Right lobe of liver (tissue), 6 donors: ENCODE measurements at regions not wholly inside any gene's neighbourhood (a gene's known extent, or its start where the extent isn't known, plus 50 kb on each side); places are given as distances from the start of the nearest gene placed in this dataset.

Experiments
- ATAC-seq, 4 donors: fragments of 200-7000 bp; cut with Tn5 transposase; one replicate each; pipeline ENCODE4 v1.9.1; 2020; ENCODE audit warnings: mild to moderate bottlenecking in 4 of 4, moderate library complexity in 4 of 4
- DNase-seq, 3 donors: peaks; one replicate each; pipeline ENCODE4 v3.0.0-alpha.2; 2020
- H3K27ac ChIP-seq, 3 donors: fragments of 200-600 bp; one replicate each; pipeline ENCODE4 v1.8.0; 2022
- H3K27me3 ChIP-seq, 2 donors: fragments of 200-600 bp; one replicate each; pipeline ENCODE4 v1.8.0; 2022
- H3K36me3 ChIP-seq, 4 donors: fragments of 200-600 bp; sonication (generic) in 1 of 4; one replicate each; pipeline versions ENCODE4 v1.5.1 to v1.8.0; 2017 to 2022; ENCODE audit warnings: control low read depth in 1 of 4
- H3K4me1 ChIP-seq, 4 donors: fragments of 200-600 bp; sonication (generic) in 1 of 4; one replicate each; pipeline versions ENCODE4 v1.5.1 to v1.8.0; 2017 to 2022; ENCODE audit warnings: control low read depth in 1 of 4
- H3K4me3 ChIP-seq, 3 donors: fragments of 200-600 bp; one replicate each; pipeline ENCODE4 v1.8.0; 2022
- H3K9me3 ChIP-seq, 4 donors: fragments of 200-600 bp; sonication (generic) in 1 of 4; one replicate each; pipeline versions ENCODE4 v1.5.1 to v1.8.0; 2017 to 2022; ENCODE audit warnings: control low read depth in 1 of 4
- POLR2A ChIP-seq: fragments of 450-650 bp; IDR thresholded peaks from one replicate; pipeline ENCODE4 v1.6.1; 2017; ENCODE audit warnings: antibody characterized with exemption, mild to moderate bottlenecking
- WGBS: methylation state at CpG from one replicate; pipeline ENCODE4 v1.1.6; 2018; ENCODE audit warnings: low coverage, low lambda C conversion rate; ENCODE audit not compliant: insufficient coverage; ENCODE audit errors: missing lambda C conversion rate; 5-methylcytosine and 5-hydroxymethylcytosine counted together
- intact Hi-C, 2 donors: fragments of 100-400 bp; cut with DNase I; formaldehyde crosslinking; loops; one replicate each; pipeline versions ENCODE4 v1.11.2 to v1.14.1; 2022
- TF ChIP-seq, protein P1 (sequence below), 4 donors: fragments of 200-600 bp in 3 of 4; fragments of 450-650 bp in 1 of 4; IDR thresholded peaks; one replicate each; pipeline versions ENCODE4 v1.5.1 to v1.8.0; 2016 to 2022; ENCODE audit warnings: antibody characterized with exemption in 4 of 4, mild to moderate bottlenecking in 2 of 4
- donor health status: DM: no; HTN: yes; CAD: no.
- donor health status: DM: no; HTN: no; CAD: no.
- donor health status: DM: no; HTN: no; CAD: no.
- donor health status: DM: no; HTN: yes; CAD: no.
- donor health status: DM: no; HTN: yes; CAD: no.

DNA sequence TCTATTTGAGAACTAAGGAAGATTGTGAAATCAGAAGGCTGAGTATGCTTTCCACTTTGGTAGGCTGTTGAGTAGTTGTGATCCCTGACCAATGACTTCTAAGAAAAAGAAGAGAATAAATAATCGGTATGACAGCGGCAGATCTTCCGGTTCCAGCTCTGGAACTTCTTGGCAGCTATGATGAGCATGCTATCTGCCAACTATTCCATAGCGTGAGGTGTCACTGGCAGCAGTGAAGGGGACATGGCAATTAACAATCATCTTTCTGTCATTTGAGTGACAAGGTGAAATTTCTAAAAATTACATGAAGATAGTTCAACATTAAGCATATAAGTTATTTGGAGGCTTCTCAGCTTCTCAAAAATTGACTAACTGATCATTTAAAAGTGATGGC lies 140.1 kb upstream of the NETO1 start:
- H3K4me3 ChIP-seq, result no peak overlapping the region
- DNase-seq, result no peak
- no peaks in the 10 kb centered on the region for H3K36me3 ChIP-seq
- TF ChIP-seq, protein P1, sequence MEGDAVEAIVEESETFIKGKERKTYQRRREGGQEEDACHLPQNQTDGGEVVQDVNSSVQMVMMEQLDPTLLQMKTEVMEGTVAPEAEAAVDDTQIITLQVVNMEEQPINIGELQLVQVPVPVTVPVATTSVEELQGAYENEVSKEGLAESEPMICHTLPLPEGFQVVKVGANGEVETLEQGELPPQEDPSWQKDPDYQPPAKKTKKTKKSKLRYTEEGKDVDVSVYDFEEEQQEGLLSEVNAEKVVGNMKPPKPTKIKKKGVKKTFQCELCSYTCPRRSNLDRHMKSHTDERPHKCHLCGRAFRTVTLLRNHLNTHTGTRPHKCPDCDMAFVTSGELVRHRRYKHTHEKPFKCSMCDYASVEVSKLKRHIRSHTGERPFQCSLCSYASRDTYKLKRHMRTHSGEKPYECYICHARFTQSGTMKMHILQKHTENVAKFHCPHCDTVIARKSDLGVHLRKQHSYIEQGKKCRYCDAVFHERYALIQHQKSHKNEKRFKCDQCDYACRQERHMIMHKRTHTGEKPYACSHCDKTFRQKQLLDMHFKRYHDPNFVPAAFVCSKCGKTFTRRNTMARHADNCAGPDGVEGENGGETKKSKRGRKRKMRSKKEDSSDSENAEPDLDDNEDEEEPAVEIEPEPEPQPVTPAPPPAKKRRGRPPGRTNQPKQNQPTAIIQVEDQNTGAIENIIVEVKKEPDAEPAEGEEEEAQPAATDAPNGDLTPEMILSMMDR (IDR thresholded peaks at IDR 0.05), result no peak
- no peak for TF ChIP-seq POLR2A
- H3K9me3 ChIP-seq, result no peaks in the 10 kb centered on the region
- no peaks in the 10 kb centered on the region for H3K27me3 ChIP-seq
- WGBS, result 67% methylated on average over 3 of the region's 4 CpGs
- intact Hi-C loops, result no loop called here
- no peak for ATAC-seq
- H3K27ac ChIP-seq, result no peak overlapping the region
- H3K4me1 ChIP-seq, result no peaks in the 10 kb centered on the region

DNA sequence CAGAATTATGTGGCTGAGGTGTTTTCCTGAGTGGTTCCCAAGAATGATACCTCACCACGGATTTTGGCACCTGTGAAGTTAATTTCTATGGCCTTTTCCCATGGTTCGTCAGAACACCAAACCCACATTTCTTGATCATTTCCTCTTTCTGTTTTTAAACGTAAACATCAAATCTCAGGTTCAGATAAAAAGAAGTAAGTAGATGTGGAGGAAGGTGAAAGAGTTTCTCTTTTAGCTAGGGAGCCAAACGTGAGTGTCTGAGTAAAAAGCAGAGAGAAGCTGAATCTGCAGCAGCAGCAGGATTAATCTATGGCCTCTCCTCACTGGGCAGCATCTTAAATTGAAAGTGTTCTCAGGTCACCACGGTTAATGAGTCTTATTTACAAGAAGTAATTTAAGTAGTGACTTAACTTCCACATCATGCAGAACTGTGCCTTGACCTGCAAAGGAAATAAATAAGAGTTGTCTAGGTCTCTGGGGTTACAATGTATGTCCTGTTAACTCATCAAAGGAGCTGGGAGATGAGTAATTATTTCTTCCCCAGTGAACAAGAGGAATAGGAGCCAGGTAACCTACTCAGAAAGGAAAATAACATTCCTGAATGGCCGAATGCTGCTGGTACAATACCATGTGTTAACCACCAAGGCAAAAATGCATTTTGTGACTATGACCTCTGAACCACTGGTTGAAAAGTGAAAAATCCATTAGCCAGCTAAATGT lies 139.6 kb upstream of the NETO1 start:
- intact Hi-C loops, result no loop called here
- ATAC-seq, result no peak
- DNase-seq, result no peak
- Histone ChIP-seq H3K36me3 (no peaks in the 10 kb centered on the region), H3K27me3 (no peaks in the 10 kb centered on the region), H3K4me1 (no peaks in the 10 kb centered on the region), H3K9me3 (no peaks in the 10 kb centered on the region), H3K27ac (no peak overlapping the region), H3K4me3 (no peak overlapping the region)
- 29% methylated on average over 6 of the region's 6 CpGs for WGBS
- TF ChIP-seq, protein P1 (IDR thresholded peaks at IDR 0.05), result no peak
- TF ChIP-seq POLR2A, result no peak

GRCh38 chr18:73006331-73006730 lies 138.5 kb upstream of the NETO1 start:
- WGBS, result 29% methylated on average over 3 of the region's 3 CpGs
- TF ChIP-seq, protein P1 (IDR thresholded peaks at IDR 0.05), result no peak
- TF ChIP-seq POLR2A, result no peak
- H3K27me3 ChIP-seq, result no peaks in the 10 kb centered on the region
- no peaks in the 10 kb centered on the region for H3K9me3 ChIP-seq
- H3K4me3 ChIP-seq, result no peak overlapping the region
- ATAC-seq (no peak), DNase-seq (no peak)
- H3K4me1 ChIP-seq, result no peaks in the 10 kb centered on the region
- no peak overlapping the region for H3K27ac ChIP-seq
- intact Hi-C loops, result no loop called here
- H3K36me3 ChIP-seq, result no peaks in the 10 kb centered on the region

DNA sequence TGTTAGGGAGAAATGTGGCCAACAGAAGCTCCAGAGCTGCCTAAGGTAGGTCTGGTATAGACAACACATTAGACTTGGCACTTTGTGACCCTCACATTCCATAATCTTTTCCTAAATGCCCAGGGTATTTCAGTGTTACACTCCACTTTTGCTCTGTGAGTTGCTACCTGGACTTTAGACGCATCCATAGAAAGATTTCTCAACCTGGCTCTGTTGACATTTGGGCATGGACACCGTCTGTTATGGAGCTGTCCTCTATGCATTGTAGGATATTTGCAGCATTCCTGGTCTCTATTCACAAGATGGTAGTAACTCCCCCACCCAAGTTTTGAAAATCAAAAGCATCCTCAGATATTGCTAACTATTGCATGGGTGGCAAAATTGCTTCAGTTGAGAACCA lies 136.5 kb upstream of the NETO1 start:
- DNase-seq (no peak), ATAC-seq (no peak)
- Histone ChIP-seq H3K27ac (no peak overlapping the region), H3K4me3 (no peak overlapping the region), H3K9me3 (no peaks in the 10 kb centered on the region), H3K36me3 (no peaks in the 10 kb centered on the region), H3K4me1 (no peaks in the 10 kb centered on the region), H3K27me3 (no peaks in the 10 kb centered on the region)
- intact Hi-C loops, result no loop called here
- TF ChIP-seq, protein P1 (IDR thresholded peaks at IDR 0.05), result no peak
- TF ChIP-seq POLR2A, result no peak
- 19% methylated on average over 2 of the region's 2 CpGs for WGBS
